Endodermal cell (in vitro differentiated cells): ENCODE measurements at regions not wholly inside any gene's neighbourhood (a gene's known extent, or its start where the extent isn't known, plus 50 kb on each side); places are given as distances from the start of the nearest gene placed in this dataset.

Experiments
- DNase-seq: peaks from one replicate; pipeline ENCODE4 v3.0.0-alpha.2; 2017
- H3K27ac ChIP-seq: 2 replicates; pipeline ENCODE4 v1.5.1; 2013; ENCODE audit warnings: mild to moderate bottlenecking, low read depth, low read length, moderate library complexity
- H3K27me3 ChIP-seq: 2 replicates; pipeline ENCODE4 v1.6.1; 2013; ENCODE audit warnings: mild to moderate bottlenecking, low read length, moderate library complexity; ENCODE audit not compliant: insufficient read depth, control insufficient read depth, poor library complexity, severe bottlenecking
- H3K36me3 ChIP-seq: 2 replicates; pipeline ENCODE4 v1.7.0; 2013; ENCODE audit warnings: mild to moderate bottlenecking, low read length, moderate library complexity; ENCODE audit not compliant: control insufficient read depth, insufficient read depth
- H3K4me1 ChIP-seq: one replicate; pipeline ENCODE4 v1.7.0; 2013; ENCODE audit warnings: low read length; ENCODE audit not compliant: control insufficient read depth, insufficient read depth
- H3K4me3 ChIP-seq: 2 replicates; pipeline ENCODE4 v1.5.1; 2013; ENCODE audit warnings: mild to moderate bottlenecking, low read length, moderate library complexity
- H3K9ac ChIP-seq: 2 replicates; pipeline ENCODE4 v1.6.1; 2013; ENCODE audit warnings: mild to moderate bottlenecking, low read length, moderate library complexity; ENCODE audit not compliant: poor library complexity, severe bottlenecking; ENCODE audit errors: extremely low read depth
- H3K9me3 ChIP-seq: 2 replicates; pipeline ENCODE4 v1.6.1; 2013; ENCODE audit warnings: mild to moderate bottlenecking, low read length, moderate library complexity; ENCODE audit not compliant: control insufficient read depth
- H3K27ac Mint-ChIP-seq: 2 replicates; pipeline ENCODE4 v1.8.0; 2020; ENCODE audit warnings: mixed read lengths
- H3K27me3 Mint-ChIP-seq: 2 replicates; pipeline ENCODE4 v1.8.0; 2021; ENCODE audit warnings: mild to moderate bottlenecking, mixed read lengths; ENCODE audit not compliant: insufficient read depth
- H3K36me3 Mint-ChIP-seq: 2 replicates; pipeline ENCODE4 v1.8.0; 2020; ENCODE audit warnings: low read depth, mixed read lengths
- H3K4me1 Mint-ChIP-seq: 2 replicates; pipeline ENCODE4 v1.8.0; 2020; ENCODE audit warnings: mixed read lengths
- H3K4me3 Mint-ChIP-seq: 2 replicates; pipeline ENCODE4 v1.8.0; 2020; ENCODE audit warnings: mild to moderate bottlenecking, moderate library complexity, mixed read lengths
- H3K9me3 Mint-ChIP-seq: 2 replicates; pipeline ENCODE4 v1.8.0; 2020; ENCODE audit warnings: mild to moderate bottlenecking, mixed read lengths
- CTCF ChIP-seq: fragments of 200-600 bp; sonication (generic); conservative IDR thresholded peaks from 2 replicates; pipeline ENCODE4 v1.5.0; 2021; ENCODE audit warnings: antibody characterized with exemption, mild to moderate bottlenecking
- WGBS, 2 experiments: methylation state at CpG; one replicate each; pipeline versions ENCODE4 v1.1.5 to v1.1.7; 2013; ENCODE audit warnings: missing lambda C conversion rate in 2 of 2, mixed read lengths in 1 of 2; ENCODE audit not compliant: insufficient coverage in 1 of 2, insufficient read length in 1 of 2; 5-methylcytosine and 5-hydroxymethylcytosine counted together

GRCh38 chr14:94995551-94995950 is 161.8 kb downstream of the DICER1 start:
- no peaks in the 10 kb centered on the region for H3K36me3 ChIP-seq
- Mint-ChIP-seq H3K4me3 (no peak overlapping the region), H3K4me1 (peaks cover 4% of the 10 kb centered on the region), H3K27me3 (peaks cover 5% of the 10 kb centered on the region), H3K9me3 (no peaks in the 10 kb centered on the region), H3K27ac (no peak overlapping the region), H3K36me3 (no peaks in the 10 kb centered on the region)
- H3K4me1 ChIP-seq, result no peaks in the 10 kb centered on the region
- no peaks in the 10 kb centered on the region for H3K27me3 ChIP-seq
- H3K4me3 ChIP-seq, result no peak overlapping the region
- H3K27ac ChIP-seq, result no peak overlapping the region
- no peaks in the 10 kb centered on the region for H3K9me3 ChIP-seq
- 93 to 94% methylated on average over 6 to 10 of the region's 10 CpGs for WGBS, 2 experiments
- no peak overlapping the region for H3K9ac ChIP-seq
- no peak for DNase-seq
- no peak for TF ChIP-seq CTCF

DNA sequence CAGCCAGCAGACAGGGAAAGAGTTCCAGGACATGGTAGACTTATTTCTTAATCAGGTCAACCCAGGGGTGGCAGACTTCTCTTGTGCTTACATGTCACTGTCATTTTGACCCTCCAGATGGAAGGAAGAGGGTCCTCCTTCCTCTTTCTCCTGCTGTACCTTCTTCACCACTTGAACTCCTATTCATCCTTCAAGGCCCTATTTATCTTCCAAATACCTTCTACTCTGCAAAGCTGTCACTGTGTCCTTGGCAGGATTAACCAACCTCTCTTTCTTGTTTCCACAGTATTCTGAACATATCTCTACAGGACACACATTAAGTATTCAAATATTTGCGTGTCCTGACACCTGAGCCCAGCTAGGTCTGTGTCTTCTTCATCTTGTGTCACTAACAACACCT is 163.1 kb downstream of the DICER1 start:
- 81 to 100% methylated on average over 1 of the region's 1 CpG for WGBS, 2 experiments
- no peak for DNase-seq
- Mint-ChIP-seq H3K27ac (no peak overlapping the region), H3K9me3 (no peaks in the 10 kb centered on the region), H3K27me3 (peaks cover 5% of the 10 kb centered on the region), H3K4me3 (no peak overlapping the region), H3K36me3 (no peaks in the 10 kb centered on the region), H3K4me1 (peaks cover 4% of the 10 kb centered on the region)
- H3K4me3 ChIP-seq, result no peak overlapping the region
- no peak overlapping the region for H3K9ac ChIP-seq
- no peak overlapping the region for H3K27ac ChIP-seq
- H3K36me3 ChIP-seq, result no peaks in the 10 kb centered on the region
- H3K27me3 ChIP-seq, result no peaks in the 10 kb centered on the region
- no peaks in the 10 kb centered on the region for H3K9me3 ChIP-seq
- no peak for TF ChIP-seq CTCF
- H3K4me1 ChIP-seq, result no peaks in the 10 kb centered on the region

DNA sequence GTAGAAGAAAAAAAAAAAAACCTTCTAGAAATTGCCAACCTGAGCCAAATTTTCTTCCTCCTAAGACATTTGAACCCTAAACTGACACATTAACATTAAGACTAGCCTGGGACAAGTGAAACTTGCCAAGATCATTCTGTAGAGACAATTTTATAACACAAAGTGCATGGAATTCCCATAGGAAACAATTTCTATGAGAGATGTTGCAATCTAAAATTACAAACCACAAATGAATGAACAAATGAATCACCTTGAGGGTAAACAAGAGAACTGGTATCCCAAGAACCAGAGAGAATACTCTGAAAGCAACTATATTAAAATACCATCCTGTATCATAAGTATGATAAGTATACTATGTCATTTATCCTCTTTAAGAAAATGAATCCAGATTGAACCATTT is 165.3 kb downstream of the DICER1 start:
- Mint-ChIP-seq H3K27me3 (no peaks in the 10 kb centered on the region), H3K27ac (no peak overlapping the region), H3K36me3 (no peaks in the 10 kb centered on the region), H3K4me1 (no peaks in the 10 kb centered on the region), H3K4me3 (no peak overlapping the region), H3K9me3 (peaks cover 7% of the 10 kb centered on the region)
- no peak overlapping the region for H3K4me3 ChIP-seq
- no peak overlapping the region for H3K27ac ChIP-seq
- H3K27me3 ChIP-seq, result no peaks in the 10 kb centered on the region
- H3K36me3 ChIP-seq, result no peaks in the 10 kb centered on the region
- H3K4me1 ChIP-seq, result no peaks in the 10 kb centered on the region
- peaks cover 5% of the 10 kb centered on the region for H3K9me3 ChIP-seq
- no peak for TF ChIP-seq CTCF
- no peak overlapping the region for H3K9ac ChIP-seq
- DNase-seq, result no peak
